ENCODE measurements at regions not wholly inside any gene's neighbourhood (a gene's known extent, or its start where the extent isn't known, plus 50 kb on each side); places are given as distances from the start of the nearest gene placed in this dataset.
"Not testable (repeated sequence)": the region's sequence is repeated elsewhere in the genome, so short reads cannot be mapped to it uniquely, and the experiment has no call there.

DNA sequence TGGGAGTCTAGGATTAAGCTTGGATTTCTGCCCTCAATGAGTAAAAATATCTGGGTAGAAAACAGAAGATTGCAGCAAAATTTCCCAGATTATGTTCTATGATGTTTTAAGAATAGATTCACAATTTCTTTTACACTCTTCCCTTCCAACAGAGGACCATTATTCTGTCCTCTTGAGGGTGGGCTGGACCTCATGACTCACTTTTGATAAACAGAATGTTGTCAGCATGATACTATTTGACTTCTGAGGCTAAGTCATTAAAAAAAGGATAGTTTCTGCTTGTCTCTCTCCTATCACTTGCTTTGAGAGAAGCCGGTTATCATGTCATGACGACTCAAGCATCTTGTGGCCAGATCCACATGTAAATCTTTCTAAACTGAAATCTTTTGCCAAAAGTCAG is 396.2 kb upstream of the CDIN1 start:
- ChIA-PET CTCF (no interaction called here), POLR2A (ENCODE audit: low non-redundant PET) (no interaction called here)
- TF ChIP-seq, protein P1, sequence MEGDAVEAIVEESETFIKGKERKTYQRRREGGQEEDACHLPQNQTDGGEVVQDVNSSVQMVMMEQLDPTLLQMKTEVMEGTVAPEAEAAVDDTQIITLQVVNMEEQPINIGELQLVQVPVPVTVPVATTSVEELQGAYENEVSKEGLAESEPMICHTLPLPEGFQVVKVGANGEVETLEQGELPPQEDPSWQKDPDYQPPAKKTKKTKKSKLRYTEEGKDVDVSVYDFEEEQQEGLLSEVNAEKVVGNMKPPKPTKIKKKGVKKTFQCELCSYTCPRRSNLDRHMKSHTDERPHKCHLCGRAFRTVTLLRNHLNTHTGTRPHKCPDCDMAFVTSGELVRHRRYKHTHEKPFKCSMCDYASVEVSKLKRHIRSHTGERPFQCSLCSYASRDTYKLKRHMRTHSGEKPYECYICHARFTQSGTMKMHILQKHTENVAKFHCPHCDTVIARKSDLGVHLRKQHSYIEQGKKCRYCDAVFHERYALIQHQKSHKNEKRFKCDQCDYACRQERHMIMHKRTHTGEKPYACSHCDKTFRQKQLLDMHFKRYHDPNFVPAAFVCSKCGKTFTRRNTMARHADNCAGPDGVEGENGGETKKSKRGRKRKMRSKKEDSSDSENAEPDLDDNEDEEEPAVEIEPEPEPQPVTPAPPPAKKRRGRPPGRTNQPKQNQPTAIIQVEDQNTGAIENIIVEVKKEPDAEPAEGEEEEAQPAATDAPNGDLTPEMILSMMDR (conservative IDR thresholded peaks at IDR 0.05; ENCODE audit: low read depth): no peak
- DNase-seq (ENCODE audit: low spot score): no peak
- no peak overlapping the region for H3K27ac ChIP-seq

DNA sequence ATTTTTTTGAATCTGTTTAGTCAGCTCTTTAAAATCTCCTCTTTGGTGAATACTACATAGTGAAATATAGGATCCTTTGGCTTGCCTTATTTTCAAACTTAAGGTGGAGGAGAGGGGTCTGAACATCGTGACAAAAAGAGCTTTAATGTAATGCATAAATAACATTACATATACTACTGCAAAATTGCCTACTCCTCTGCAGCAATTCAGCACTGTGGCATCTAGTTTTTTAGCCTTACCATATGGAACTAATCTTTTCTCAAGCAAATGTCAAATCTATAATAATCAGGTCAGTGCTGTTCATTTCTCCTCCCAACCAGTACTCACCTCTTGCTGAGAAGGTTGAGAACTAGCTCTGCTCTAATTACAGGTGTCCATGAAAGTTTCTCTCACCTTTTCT is 394.0 kb upstream of the CDIN1 start:
- no peak overlapping the region for H3K27ac ChIP-seq
- ChIA-PET POLR2A (ENCODE audit: low non-redundant PET) (no interaction called here), CTCF (interaction anchor here (0.6 kb wide), 1 partner anchor 28 kb away, joined by 4 read pairs; no protein-coding TSS in a partner anchor)
- TF ChIP-seq, protein P1 (conservative IDR thresholded peaks at IDR 0.05; ENCODE audit: low read depth): no peak
- no peak for DNase-seq (ENCODE audit: low spot score)

- ChIA-PET POLR2A (ENCODE audit: low non-redundant PET) (no interaction called here), CTCF (interaction anchor here (0.6 kb wide), 1 partner anchor 33 kb away, joined by 6 read pairs; no protein-coding TSS in a partner anchor)
- no peak overlapping the region for H3K27ac ChIP-seq
- TF ChIP-seq, protein P1 (conservative IDR thresholded peaks at IDR 0.05; ENCODE audit: low read depth): no peak
- DNase-seq (ENCODE audit: low spot score): no peak
Measured at GRCh38 chr15:36185845-36186244, 393.6 kb upstream of the CDIN1 start.

DNA sequence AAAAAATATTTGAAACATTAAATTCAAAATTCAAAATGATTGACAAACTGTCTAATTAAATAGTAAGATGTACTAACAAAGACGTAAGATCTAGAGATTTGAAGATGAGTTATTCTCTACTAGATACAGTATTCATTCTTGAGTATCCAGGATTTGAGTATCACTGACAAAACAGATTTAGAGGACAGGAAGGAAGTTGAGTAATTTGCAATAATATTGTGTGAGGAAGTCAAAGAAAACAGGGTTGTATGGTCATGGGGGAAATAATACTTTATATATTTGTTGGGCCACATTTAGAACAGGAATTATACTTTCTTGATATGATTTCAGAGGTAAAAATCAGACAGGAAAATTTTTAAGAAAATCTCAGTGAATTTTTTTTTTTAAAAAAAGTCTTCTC is 393.1 kb upstream of the CDIN1 start:
- CTCF ChIA-PET: interaction anchor here (0.6 kb wide), 1 partner anchor 34 kb away, joined by 6 read pairs; no protein-coding TSS in a partner anchor
- TF ChIP-seq, protein P1 (conservative IDR thresholded peaks at IDR 0.05; ENCODE audit: low read depth): no peak
- POLR2A ChIA-PET (ENCODE audit: low non-redundant PET): no interaction called here
- no peak for DNase-seq (ENCODE audit: low spot score)
- H3K27ac ChIP-seq: no peak overlapping the region

- CTCF ChIA-PET: no interaction called here
Measured at GRCh38 chr15:36191459-36191858, 388.0 kb upstream of the CDIN1 start.

DNA sequence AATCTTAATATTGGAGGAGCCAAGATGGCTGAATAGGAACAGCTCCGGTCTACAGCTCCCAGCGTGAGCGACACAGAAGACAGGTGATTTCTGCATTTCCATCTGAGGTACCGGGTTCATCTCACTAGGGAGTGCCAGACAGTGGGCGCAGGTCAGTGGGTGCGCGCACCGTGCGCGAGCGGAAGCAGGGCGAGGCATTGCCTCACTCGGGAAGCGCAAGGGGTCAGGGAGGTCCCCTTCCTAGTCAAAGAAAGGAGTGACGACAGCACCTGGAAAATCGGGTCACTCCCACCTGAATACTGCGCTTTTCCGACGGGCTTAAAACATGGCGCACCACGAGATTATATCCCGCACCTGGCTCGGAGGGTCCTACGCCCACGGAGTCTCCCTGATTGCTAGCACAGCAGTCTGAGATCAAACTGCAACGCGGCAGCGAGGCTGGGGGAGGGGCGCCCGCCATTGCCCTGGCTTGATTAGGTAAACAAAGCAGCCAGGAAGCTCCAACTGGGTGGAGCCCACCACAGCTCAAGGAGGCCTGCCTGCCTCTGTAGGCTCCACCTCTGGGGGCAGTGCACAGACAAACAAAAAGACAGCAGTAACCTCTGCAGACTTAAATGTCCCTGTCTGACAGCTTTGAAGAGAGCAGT is 383.9 kb upstream of the CDIN1 start:
- CTCF ChIA-PET; H3K27ac ChIP-seq; POLR2A ChIA-PET (ENCODE audit: low non-redundant PET); DNase-seq (ENCODE audit: low spot score): not testable (repeated sequence)

More at GRCh38 chr15:36191459-36191858, 388.0 kb upstream of the CDIN1 start:
- TF ChIP-seq, protein P1 (conservative IDR thresholded peaks at IDR 0.05; ENCODE audit: low read depth): no peak
- POLR2A ChIA-PET (ENCODE audit: low non-redundant PET): no interaction called here
- no peak overlapping the region for H3K27ac ChIP-seq
- no peak for DNase-seq (ENCODE audit: low spot score)

DNA sequence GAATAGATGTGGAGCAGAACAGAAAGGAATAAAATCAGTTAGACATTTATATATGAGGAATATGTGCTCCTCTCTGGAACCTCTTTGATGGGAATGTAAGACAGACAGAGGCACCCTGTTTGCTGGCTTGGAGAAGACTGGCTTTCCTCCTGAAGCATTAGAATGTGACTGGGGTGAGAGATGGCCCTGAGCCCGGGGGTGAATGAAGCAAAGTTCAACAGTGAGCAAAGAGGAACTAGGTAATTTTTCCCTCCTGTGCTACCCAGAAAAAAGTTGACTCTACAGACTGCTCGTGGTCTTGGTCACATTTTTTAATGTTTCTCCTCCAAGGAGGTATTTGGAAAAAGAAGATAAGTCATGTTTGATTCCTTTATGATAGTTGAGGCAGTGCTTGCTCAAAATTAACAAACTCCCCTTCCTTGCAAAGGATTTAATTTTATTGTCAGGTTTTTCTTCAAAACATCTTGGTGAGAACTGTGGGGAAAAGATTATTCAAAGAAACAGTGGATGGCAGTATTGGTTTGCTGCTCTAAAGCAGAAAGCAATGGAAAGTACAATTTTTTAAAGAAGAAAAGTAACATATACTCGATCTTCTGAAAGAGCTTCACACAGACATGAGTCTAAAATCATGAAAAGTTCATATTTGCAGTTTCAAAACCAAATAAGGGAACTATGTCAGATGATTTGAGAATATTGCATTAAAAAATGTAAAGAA is 370.4 kb upstream of the CDIN1 start:
- CTCF ChIA-PET: no interaction called here
- POLR2A ChIA-PET (ENCODE audit: low non-redundant PET): no interaction called here
- H3K27ac ChIP-seq: no peak overlapping the region
- no peak for DNase-seq (ENCODE audit: low spot score)
- TF ChIP-seq, protein P1 (conservative IDR thresholded peaks at IDR 0.05; ENCODE audit: low read depth): no peak
